HFF-Myc (cell line): ENCODE measurements at regions not wholly inside any gene's neighbourhood (a gene's known extent, or its start where the extent isn't known, plus 50 kb on each side); places are given as distances from the start of the nearest gene placed in this dataset.

Experiments used
- DNase-seq: peaks from one replicate; pipeline ENCODE4 v3.0.0-alpha.2; 2011; ENCODE audit warnings: low read depth; ENCODE audit errors: extremely low read depth
- H3K4me3 ChIP-seq: replicated peaks from 2 replicates; pipeline ENCODE4 v1.5.1; 2011; ENCODE audit warnings: low read depth, mild to moderate bottlenecking, control low read depth, low read length
- CTCF ChIP-seq: IDR thresholded peaks from 2 replicates; pipeline ENCODE4 v1.5.1; 2012; ENCODE audit warnings: mild to moderate bottlenecking, low read depth, low read length, control low read depth; ENCODE audit errors: missing control alignments

- H3K4me3 ChIP-seq, result no peak overlapping the region
- TF ChIP-seq CTCF, result no peak
- DNase-seq, result no peak
These were observed 49.9 kb upstream of the TAGAP start for GRCh38 chr6:159094444-159095252.
